ENCODE measurements at regions not wholly inside any gene's neighbourhood (a gene's known extent, or its start where the extent isn't known, plus 50 kb on each side); places are given as distances from the start of the nearest gene placed in this dataset.
"Not testable (repeated sequence)": the region's sequence is repeated elsewhere in the genome, so short reads cannot be mapped to it uniquely, and the experiment has no call there.

DNA sequence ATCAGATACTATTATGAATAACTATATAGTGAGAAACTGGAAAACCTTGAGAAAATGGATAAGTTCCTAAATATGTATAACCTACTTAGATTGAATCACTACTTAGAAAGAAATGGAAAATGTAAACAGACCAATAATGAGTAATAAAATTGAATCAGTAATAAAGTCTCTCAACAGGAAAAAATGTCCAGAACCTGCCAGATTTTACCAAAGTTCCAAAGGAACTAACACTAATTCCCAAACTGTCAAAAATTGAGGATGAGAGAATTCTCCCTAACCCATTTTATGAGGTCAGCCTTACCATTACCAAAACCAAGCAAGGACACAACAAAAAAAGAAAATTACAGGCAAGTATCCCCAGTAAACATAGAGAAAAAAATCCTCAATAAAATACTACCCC, 272.0 kb downstream of the RPAP3 start:
- Mint-ChIP-seq H3K9me3 (peaks cover 32% of the 10 kb centered on the region), H3K27ac (no peak overlapping the region), H3K27me3 (ENCODE audit: insufficient read depth) (peaks cover 3% of the 10 kb centered on the region), H3K36me3 (ENCODE audit: low read depth) (no peaks in the 10 kb centered on the region), H3K4me3 (no peak overlapping the region), H3K4me1 (no peaks in the 10 kb centered on the region)
- no peaks in the 10 kb centered on the region for H3K4me1 ChIP-seq (ENCODE audit: control insufficient read depth, insufficient read depth, low read length)
- no peak for DNase-seq
- no peak overlapping the region for H3K4me3 ChIP-seq (ENCODE audit: low read length)
- TF ChIP-seq, protein P1, sequence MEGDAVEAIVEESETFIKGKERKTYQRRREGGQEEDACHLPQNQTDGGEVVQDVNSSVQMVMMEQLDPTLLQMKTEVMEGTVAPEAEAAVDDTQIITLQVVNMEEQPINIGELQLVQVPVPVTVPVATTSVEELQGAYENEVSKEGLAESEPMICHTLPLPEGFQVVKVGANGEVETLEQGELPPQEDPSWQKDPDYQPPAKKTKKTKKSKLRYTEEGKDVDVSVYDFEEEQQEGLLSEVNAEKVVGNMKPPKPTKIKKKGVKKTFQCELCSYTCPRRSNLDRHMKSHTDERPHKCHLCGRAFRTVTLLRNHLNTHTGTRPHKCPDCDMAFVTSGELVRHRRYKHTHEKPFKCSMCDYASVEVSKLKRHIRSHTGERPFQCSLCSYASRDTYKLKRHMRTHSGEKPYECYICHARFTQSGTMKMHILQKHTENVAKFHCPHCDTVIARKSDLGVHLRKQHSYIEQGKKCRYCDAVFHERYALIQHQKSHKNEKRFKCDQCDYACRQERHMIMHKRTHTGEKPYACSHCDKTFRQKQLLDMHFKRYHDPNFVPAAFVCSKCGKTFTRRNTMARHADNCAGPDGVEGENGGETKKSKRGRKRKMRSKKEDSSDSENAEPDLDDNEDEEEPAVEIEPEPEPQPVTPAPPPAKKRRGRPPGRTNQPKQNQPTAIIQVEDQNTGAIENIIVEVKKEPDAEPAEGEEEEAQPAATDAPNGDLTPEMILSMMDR (conservative IDR thresholded peaks at IDR 0.05), result no peak
- H3K9ac ChIP-seq (ENCODE audit: extremely low read depth, low read length, poor library complexity, severe bottlenecking), result no peak overlapping the region
- no peaks in the 10 kb centered on the region for H3K9me3 ChIP-seq (ENCODE audit: control insufficient read depth, low read length)
- no peaks in the 10 kb centered on the region for H3K27me3 ChIP-seq (ENCODE audit: control insufficient read depth, insufficient read depth, low read length, poor library complexity, severe bottlenecking)
- no peaks in the 10 kb centered on the region for H3K36me3 ChIP-seq (ENCODE audit: control insufficient read depth, insufficient read depth, low read length)
- no peak overlapping the region for H3K27ac ChIP-seq (ENCODE audit: low read depth, low read length)

- WGBS, 2 experiments (ENCODE audit: insufficient coverage in 1 of 2, insufficient read length in 1 of 2), result 89 to 93% methylated on average over 11 to 21 of the region's 21 CpGs
- H3K36me3 Mint-ChIP-seq (ENCODE audit: low read depth), result not testable (repeated sequence)
Observed at GRCh38 chr12:47426678-47427309, 279.0 kb downstream of the RPAP3 start.

DNA sequence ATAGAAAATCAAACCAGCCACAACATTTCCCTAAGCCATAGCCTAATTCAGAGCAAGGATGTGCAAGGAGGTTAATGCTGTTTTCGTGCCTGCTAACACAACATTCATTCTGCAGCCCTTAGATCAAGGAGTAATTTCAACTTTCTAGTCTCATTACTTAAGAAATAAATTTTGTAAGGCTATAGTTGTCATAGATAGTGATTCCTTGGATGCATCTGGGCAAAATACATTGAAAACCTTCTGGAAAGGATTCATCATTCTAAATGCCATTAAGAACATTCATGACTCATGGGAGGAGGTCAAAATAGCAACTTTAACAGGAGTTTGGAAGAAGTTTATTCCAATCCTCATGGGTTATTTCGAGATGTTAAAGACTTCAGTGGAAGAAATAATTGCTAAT, 283.2 kb downstream of the RPAP3 start:
- H3K9me3 Mint-ChIP-seq, result peaks cover 9% of the 10 kb centered on the region
- Histone ChIP-seq H3K4me3 (ENCODE audit: low read length) (no peak overlapping the region), H3K27me3 (ENCODE audit: control insufficient read depth, insufficient read depth, low read length, poor library complexity, severe bottlenecking) (no peaks in the 10 kb centered on the region), H3K36me3 (ENCODE audit: control insufficient read depth, insufficient read depth, low read length) (no peaks in the 10 kb centered on the region), H3K27ac (ENCODE audit: low read depth, low read length) (no peak overlapping the region), H3K9me3 (ENCODE audit: control insufficient read depth, low read length) (no peaks in the 10 kb centered on the region), H3K4me1 (ENCODE audit: control insufficient read depth, insufficient read depth, low read length) (no peaks in the 10 kb centered on the region), H3K9ac (ENCODE audit: extremely low read depth, low read length, poor library complexity, severe bottlenecking) (no peak overlapping the region)
- no peaks in the 10 kb centered on the region for H3K4me1 Mint-ChIP-seq
- 81 to 93% methylated on average over 1 to 2 of the region's 2 CpGs for WGBS, 2 experiments (ENCODE audit: insufficient coverage in 1 of 2, insufficient read length in 1 of 2)
- no peak overlapping the region for H3K27ac Mint-ChIP-seq
- no peaks in the 10 kb centered on the region for H3K36me3 Mint-ChIP-seq (ENCODE audit: low read depth)
- TF ChIP-seq, protein P1 (conservative IDR thresholded peaks at IDR 0.05), result no peak
- H3K27me3 Mint-ChIP-seq (ENCODE audit: insufficient read depth), result no peaks in the 10 kb centered on the region
- no peak for DNase-seq
- no peak overlapping the region for H3K4me3 Mint-ChIP-seq

More at GRCh38 chr12:47426678-47427309, 279.0 kb downstream of the RPAP3 start:
- DNase-seq; H3K4me3 ChIP-seq (ENCODE audit: low read length); H3K4me1 Mint-ChIP-seq; H3K27me3 Mint-ChIP-seq (ENCODE audit: insufficient read depth); H3K9me3 ChIP-seq (ENCODE audit: control insufficient read depth, low read length); H3K36me3 ChIP-seq (ENCODE audit: control insufficient read depth, insufficient read depth, low read length); H3K4me3 Mint-ChIP-seq; H3K9me3 Mint-ChIP-seq; H3K27me3 ChIP-seq (ENCODE audit: control insufficient read depth, insufficient read depth, low read length, poor library complexity, severe bottlenecking); H3K9ac ChIP-seq (ENCODE audit: extremely low read depth, low read length, poor library complexity, severe bottlenecking); H3K4me1 ChIP-seq (ENCODE audit: control insufficient read depth, insufficient read depth, low read length); H3K27ac Mint-ChIP-seq; H3K27ac ChIP-seq (ENCODE audit: low read depth, low read length): not testable (repeated sequence)

GRCh38 chr12:47419497-47419896, 286.3 kb downstream of the RPAP3 start:
- H3K27me3 Mint-ChIP-seq (ENCODE audit: insufficient read depth), result no peaks in the 10 kb centered on the region
- H3K27ac Mint-ChIP-seq, result no peak overlapping the region
- TF ChIP-seq, protein P1 (conservative IDR thresholded peaks at IDR 0.05), result no peak
- H3K4me3 Mint-ChIP-seq, result no peak overlapping the region
- H3K27ac ChIP-seq (ENCODE audit: low read depth, low read length), result no peak overlapping the region
- H3K9ac ChIP-seq (ENCODE audit: extremely low read depth, low read length, poor library complexity, severe bottlenecking), result no peak overlapping the region
- no peaks in the 10 kb centered on the region for H3K36me3 Mint-ChIP-seq (ENCODE audit: low read depth)
- no peak overlapping the region for H3K4me3 ChIP-seq (ENCODE audit: low read length)
- H3K9me3 Mint-ChIP-seq, result no peaks in the 10 kb centered on the region
- H3K36me3 ChIP-seq (ENCODE audit: control insufficient read depth, insufficient read depth, low read length), result no peaks in the 10 kb centered on the region
- H3K4me1 Mint-ChIP-seq, result no peaks in the 10 kb centered on the region
- 92 to 100% methylated on average over 1 to 2 of the region's 2 CpGs for WGBS, 2 experiments (ENCODE audit: insufficient coverage in 1 of 2, insufficient read length in 1 of 2)
- H3K9me3 ChIP-seq (ENCODE audit: control insufficient read depth, low read length), result no peaks in the 10 kb centered on the region
- no peak for DNase-seq
- no peaks in the 10 kb centered on the region for H3K27me3 ChIP-seq (ENCODE audit: control insufficient read depth, insufficient read depth, low read length, poor library complexity, severe bottlenecking)
- H3K4me1 ChIP-seq (ENCODE audit: control insufficient read depth, insufficient read depth, low read length), result no peaks in the 10 kb centered on the region

All from endodermal cell (in vitro differentiated cells).